Ascending aorta (tissue), 2 donors: ENCODE measurements at regions not wholly inside any gene's neighbourhood (a gene's known extent, or its start where the extent isn't known, plus 50 kb on each side); places are given as distances from the start of the nearest gene placed in this dataset.
"Not testable (repeated sequence)": the region's sequence is repeated elsewhere in the genome, so short reads cannot be mapped to it uniquely, and the experiment has no call there.

Source experiments
- DNase-seq, 2 donors: peaks; one replicate each; pipeline ENCODE4 v3.0.0-alpha.2; 2019; ENCODE audit warnings: low spot score in 2 of 2
- H3K27ac ChIP-seq, 2 donors: fragments of 200-600 bp; sonication (generic); one replicate each; pipeline ENCODE4 v1.5.1; 2016 to 2017; ENCODE audit warnings: mild to moderate bottlenecking in 1 of 2
- H3K27me3 ChIP-seq: fragments of 200-600 bp; sonication (generic); one replicate; pipeline ENCODE4 v1.5.1; 2017
- H3K36me3 ChIP-seq, 2 donors: fragments of 200-600 bp; sonication (generic); one replicate each; pipeline ENCODE4 v1.5.1; 2016
- H3K4me1 ChIP-seq, 2 donors: fragments of 200-600 bp; sonication (generic); one replicate each; pipeline ENCODE4 v1.5.1; 2016 to 2017; ENCODE audit warnings: mild to moderate bottlenecking in 1 of 2
- H3K4me3 ChIP-seq, 2 donors: fragments of 200-600 bp; sonication (generic); one replicate each; pipeline ENCODE4 v1.5.1; 2016 to 2017; ENCODE audit warnings: mild to moderate bottlenecking in 1 of 2
- H3K9me3 ChIP-seq, 2 donors: fragments of 200-600 bp; sonication (generic); one replicate each; pipeline ENCODE4 v1.5.1; 2016
- intact Hi-C: fragments of 100-400 bp; cut with DNase I; formaldehyde crosslinking; loops from one replicate; pipeline ENCODE4 v1.15.1; 2023
- TF ChIP-seq, protein P1 (sequence below), 3 experiments: fragments of 200-600 bp in 2 of 3; fragments of 450-650 bp in 1 of 3; sonication (generic) in 2 of 3; IDR thresholded peaks; one replicate each; pipeline ENCODE4 v1.5.1; 2016 to 2019; ENCODE audit warnings: antibody characterized with exemption in 3 of 3, mild to moderate bottlenecking in 1 of 3, moderate library complexity in 1 of 3

DNA sequence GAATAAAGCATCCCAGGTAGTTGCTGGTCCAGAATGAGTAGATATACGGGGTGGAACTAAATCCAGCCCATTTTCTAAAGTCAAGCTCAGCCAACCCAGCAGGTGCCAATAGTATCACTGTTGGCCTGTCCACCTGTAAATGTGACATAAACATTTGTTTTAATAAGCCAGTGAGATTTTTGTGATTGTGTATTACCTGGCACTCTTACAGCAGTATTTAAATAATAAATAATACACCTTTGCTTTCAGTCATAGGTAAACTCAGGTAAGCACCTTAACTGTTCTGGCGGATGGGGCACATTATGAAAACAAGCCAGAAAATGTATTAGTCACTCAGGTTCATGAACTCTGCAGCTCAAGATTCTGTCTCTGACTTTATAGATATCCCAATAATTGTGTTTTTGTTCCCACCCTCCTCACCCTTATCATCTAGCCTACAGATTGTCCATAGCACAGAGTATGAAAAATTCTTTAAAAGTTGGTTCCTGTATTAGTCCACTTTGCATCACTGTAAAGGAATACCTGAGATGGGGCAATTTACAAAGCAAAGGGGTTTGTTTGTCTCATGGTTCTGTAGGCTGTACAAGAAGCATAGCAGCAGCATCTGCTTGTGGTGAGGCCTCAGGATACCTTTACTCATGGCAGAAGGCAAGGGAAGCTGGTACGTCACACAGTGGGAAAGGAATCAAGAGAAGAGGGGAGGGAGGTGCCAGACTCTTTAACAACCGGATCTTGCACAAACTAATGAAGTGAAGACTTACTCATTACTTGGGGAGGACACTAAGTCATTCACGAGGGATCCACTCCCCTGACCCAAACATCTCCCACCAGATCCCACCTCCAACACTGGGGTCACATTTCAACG, 73.0 kb upstream of the CYRIA start:
- no peak for DNase-seq
- Histone ChIP-seq H3K27ac (no peak overlapping the region), H3K4me1 (no peaks in the 10 kb centered on the region), H3K36me3 (no peaks in the 10 kb centered on the region), H3K27me3 (no peaks in the 10 kb centered on the region), H3K9me3 (no peaks in the 10 kb centered on the region), H3K4me3 (no peak overlapping the region)
- TF ChIP-seq, protein P1, sequence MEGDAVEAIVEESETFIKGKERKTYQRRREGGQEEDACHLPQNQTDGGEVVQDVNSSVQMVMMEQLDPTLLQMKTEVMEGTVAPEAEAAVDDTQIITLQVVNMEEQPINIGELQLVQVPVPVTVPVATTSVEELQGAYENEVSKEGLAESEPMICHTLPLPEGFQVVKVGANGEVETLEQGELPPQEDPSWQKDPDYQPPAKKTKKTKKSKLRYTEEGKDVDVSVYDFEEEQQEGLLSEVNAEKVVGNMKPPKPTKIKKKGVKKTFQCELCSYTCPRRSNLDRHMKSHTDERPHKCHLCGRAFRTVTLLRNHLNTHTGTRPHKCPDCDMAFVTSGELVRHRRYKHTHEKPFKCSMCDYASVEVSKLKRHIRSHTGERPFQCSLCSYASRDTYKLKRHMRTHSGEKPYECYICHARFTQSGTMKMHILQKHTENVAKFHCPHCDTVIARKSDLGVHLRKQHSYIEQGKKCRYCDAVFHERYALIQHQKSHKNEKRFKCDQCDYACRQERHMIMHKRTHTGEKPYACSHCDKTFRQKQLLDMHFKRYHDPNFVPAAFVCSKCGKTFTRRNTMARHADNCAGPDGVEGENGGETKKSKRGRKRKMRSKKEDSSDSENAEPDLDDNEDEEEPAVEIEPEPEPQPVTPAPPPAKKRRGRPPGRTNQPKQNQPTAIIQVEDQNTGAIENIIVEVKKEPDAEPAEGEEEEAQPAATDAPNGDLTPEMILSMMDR (IDR thresholded peaks at IDR 0.05) = no peak
- intact Hi-C loops = no loop called here

DNA sequence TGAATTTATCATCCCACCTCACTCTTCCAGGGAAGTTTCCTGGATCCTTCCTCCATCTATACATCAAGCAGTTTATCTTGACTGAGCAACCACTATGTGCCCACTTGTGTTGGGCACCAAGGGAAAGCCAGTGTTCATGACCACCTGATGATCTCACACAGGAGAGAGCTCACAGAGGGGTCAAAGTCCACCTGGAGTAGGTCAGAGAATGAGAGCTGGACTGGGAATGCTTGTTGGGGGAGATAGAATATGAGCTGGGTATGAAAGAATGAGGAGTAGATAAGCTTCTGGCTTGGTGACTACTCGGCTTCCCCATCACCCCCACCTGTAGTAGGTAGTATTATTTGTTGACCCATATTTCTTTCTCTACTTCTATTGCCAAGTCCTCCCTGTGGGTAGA, 72.2 kb upstream of the CYRIA start:
- DNase-seq = no peak
- no peaks in the 10 kb centered on the region for H3K9me3 ChIP-seq
- intact Hi-C loops = no loop called here
- no peak overlapping the region for H3K4me3 ChIP-seq
- no peaks in the 10 kb centered on the region for H3K36me3 ChIP-seq
- TF ChIP-seq, protein P1 (IDR thresholded peaks at IDR 0.05) = no peak
- no peak overlapping the region for H3K27ac ChIP-seq
- H3K27me3 ChIP-seq = no peaks in the 10 kb centered on the region
- no peaks in the 10 kb centered on the region for H3K4me1 ChIP-seq

DNA sequence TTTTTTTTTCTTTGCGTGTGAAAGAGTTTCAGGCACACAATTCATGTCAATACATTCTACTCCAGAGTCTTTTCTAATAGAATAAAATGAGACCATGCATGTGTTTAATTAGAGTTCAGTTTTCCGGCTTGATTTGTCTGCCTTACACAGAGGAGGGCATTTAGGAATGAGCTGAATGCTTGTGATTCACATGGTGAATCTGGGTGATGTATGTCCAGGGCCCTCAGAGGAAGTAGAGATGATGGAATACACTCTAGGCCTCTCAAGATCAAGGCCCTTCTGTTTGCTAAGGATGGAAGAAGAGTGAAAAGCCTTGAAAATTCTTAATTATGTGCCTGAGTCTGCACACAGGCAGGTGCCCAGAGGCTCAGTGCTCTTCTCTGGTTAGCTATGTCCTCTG, 71.0 kb upstream of the CYRIA start:
- Histone ChIP-seq H3K4me3 (no peak overlapping the region), H3K9me3 (no peaks in the 10 kb centered on the region), H3K4me1 (no peaks in the 10 kb centered on the region), H3K27ac (no peak overlapping the region), H3K27me3 (no peaks in the 10 kb centered on the region), H3K36me3 (no peaks in the 10 kb centered on the region)
- intact Hi-C loops = no loop called here
- TF ChIP-seq, protein P1 (IDR thresholded peaks at IDR 0.05) = no peak
- DNase-seq = no peak

DNA sequence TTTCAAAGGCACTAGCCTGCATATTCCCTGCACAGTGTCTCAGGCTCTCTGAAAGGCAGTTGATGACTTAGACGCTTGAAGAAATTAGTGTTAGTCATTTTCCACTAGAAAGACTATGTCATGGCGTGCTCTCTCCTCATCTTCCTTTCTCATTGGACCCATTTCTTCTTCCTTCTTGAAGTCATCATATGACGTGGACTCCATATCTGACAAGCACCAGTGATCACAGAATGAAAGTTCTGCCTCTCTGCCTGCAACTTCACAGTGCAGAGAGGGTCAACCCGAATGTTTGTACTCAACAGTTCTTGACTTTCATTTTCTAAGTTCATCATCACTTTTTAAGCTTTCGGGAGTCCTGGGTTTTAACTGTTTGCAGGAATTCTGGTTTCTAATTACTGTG, 63.7 kb upstream of the CYRIA start:
- TF ChIP-seq, protein P1 (IDR thresholded peaks at IDR 0.05) = no peak
- Histone ChIP-seq H3K36me3 (no peaks in the 10 kb centered on the region), H3K4me1 (peaks cover 0 to 3% of the 10 kb centered on the region in 2 donors), H3K27me3 (no peaks in the 10 kb centered on the region), H3K4me3 (no peak overlapping the region), H3K27ac (no peak overlapping the region), H3K9me3 (no peaks in the 10 kb centered on the region)
- DNase-seq = no peak
- intact Hi-C loops = no loop called here

DNA sequence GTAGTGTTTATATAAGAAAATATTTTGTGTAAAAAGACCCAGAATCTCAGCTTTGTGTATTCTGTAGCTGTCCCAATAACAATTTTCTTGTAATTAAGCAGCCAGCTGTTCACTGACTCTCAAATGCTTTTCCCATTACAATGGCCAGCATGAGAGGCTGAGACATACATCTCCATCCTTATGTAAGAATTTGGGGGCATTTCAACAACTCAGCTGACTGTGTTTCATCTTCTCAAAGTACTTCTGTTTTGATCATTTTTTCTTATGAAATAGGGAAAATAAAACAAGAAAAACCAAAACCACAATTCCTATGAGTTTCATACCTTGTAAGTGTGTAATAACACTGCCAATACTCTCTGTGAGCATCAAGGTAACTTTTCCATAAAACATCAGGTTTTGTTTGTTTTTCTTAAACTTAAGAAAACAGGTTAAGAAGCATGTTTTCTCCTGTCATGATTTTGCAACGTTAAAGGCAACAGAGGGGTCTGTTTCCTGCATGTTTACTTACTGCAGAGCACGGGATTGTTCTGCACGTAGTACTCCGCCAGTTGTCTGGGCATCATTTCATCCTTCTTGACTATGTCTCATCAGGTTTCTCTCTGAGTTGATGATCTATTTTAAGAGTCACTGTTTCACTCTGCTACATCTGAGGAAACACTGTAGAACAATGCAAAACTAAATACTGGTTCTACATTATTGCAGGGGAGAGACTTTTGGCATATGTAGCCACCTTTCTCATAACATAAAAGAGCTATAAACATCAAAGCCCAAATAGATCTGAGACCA, 62.9 kb upstream of the CYRIA start:
- no peaks in the 10 kb centered on the region for H3K27me3 ChIP-seq
- H3K4me3 ChIP-seq = no peak overlapping the region
- peaks cover 0 to 3% of the 10 kb centered on the region in 2 donors for H3K4me1 ChIP-seq
- intact Hi-C loops = no loop called here
- DNase-seq = no peak
- TF ChIP-seq, protein P1 (IDR thresholded peaks at IDR 0.05) = no peak
- H3K36me3 ChIP-seq = no peaks in the 10 kb centered on the region
- H3K27ac ChIP-seq = no peak overlapping the region
- no peaks in the 10 kb centered on the region for H3K9me3 ChIP-seq

DNA sequence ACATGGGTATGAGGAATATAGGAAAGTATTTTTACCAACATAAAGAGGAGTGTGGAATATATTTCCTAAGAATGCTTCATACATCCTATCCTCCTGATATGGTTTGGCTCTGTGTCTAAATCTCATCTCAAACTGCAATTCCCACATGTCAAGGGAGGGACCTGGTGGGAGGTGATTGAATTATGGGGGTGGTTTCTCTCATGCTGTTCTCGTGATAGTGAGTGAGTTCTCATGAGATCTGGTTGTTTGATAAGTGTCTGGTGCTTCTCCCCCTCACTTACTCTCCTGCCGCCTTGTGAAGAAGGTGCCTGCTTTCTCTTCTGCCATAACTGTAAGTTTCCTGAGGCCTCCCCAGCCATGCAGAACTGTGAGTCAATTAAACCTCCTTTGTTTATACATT, 62.2 kb upstream of the CYRIA start:
- DNase-seq, H3K27ac ChIP-seq, H3K4me1 ChIP-seq, H3K27me3 ChIP-seq, H3K9me3 ChIP-seq, H3K4me3 ChIP-seq, H3K36me3 ChIP-seq: not testable (repeated sequence)
- intact Hi-C loops = loop anchor here (2.0 kb wide), 1 partner anchor 61 kb away; no protein-coding TSS in a partner anchor
